ENCODE measurements at regions not wholly inside any gene's neighbourhood (a gene's known extent, or its start where the extent isn't known, plus 50 kb on each side); places are given as distances from the start of the nearest gene placed in this dataset.

DNA sequence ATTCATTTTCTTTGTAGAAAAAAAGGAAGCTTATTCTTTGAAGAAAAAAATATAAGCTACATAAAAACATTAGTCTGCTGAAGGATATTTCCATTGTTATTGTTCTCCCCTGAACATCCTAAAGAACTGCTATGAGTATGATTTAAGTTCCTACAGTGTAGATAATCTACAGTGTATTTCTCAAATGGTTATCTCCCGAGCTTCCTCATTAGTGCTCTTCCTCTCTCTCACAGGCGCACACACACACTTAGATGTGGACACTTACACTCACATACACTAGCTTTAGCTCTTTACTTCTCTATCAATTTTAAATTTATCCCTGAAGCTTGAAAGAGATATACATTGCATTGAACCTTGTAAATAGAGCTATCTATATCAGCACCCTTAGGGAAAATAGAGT is 681.0 kb downstream of the KCNJ3 start:
- H3K27me3 ChIP-seq (ENCODE audit: insufficient read depth, low read length, poor library complexity, severe bottlenecking) = no peaks in the 10 kb centered on the region
- H3K4me2 ChIP-seq (ENCODE audit: low read depth, low read length, poor library complexity, severe bottlenecking) = peak overlapping the region; percentile 13
- H3K4me1 ChIP-seq (ENCODE audit: insufficient read depth, low read length, poor library complexity, severe bottlenecking) = peaks cover 25% of the 10 kb centered on the region
- TF ChIP-seq EZH2phosphoT487 (IDR thresholded peaks at IDR 0.05; ENCODE audit: borderline replicate concordance) = no peak
- TF ChIP-seq CTCF (conservative IDR thresholded peaks at IDR 0.05; ENCODE audit: low read length) = no peak
- H3K36me3 ChIP-seq (ENCODE audit: insufficient read depth, low read length) = no peaks in the 10 kb centered on the region
- H3F3A ChIP-seq (ENCODE audit: low read depth) = no peaks in the 10 kb centered on the region
- H3K9me3 ChIP-seq (ENCODE audit: insufficient read depth, low read depth, low read length) = no peaks in the 10 kb centered on the region
- H3K9me2 ChIP-seq (replicated peaks; ENCODE audit: low read depth, low read length) = no peaks in the 10 kb centered on the region
- H3K79me2 ChIP-seq (ENCODE audit: insufficient read depth, low read length) = no peaks in the 10 kb centered on the region
- H4K20me1 ChIP-seq (ENCODE audit: insufficient read depth, low read length, poor library complexity, severe bottlenecking) = no peaks in the 10 kb centered on the region
- H2AFZ ChIP-seq (ENCODE audit: low read length) = peak overlapping the region; percentile 82
- H3K4me3 ChIP-seq (ENCODE audit: low read length, poor library complexity, severe bottlenecking) = no peak overlapping the region
- H3K9ac ChIP-seq (ENCODE audit: low read depth, low read length, poor library complexity, severe bottlenecking) = no peak overlapping the region

DNA sequence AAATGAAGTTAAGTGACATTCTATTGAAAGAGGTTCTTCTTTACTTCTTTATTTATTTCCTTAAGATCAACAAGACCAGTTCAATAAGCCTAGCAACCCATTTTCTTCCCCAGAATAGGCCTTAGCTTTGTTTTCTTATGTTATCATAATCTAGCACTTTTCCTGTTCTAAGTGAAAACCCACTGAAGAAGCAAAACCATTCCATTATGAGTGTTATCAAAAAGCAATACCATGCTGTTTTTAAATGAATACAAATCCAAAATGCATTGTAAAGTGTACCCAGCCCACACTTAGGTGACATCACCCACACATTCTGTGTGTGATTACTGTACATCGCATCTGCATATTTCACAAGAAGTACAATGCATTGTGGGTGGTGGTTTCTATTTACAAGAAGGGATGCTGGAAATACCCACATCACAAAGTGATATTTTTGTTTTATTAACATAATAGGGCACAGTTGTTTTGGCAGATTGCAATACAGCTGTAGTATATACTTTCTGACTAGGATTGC is 679.5 kb downstream of the KCNJ3 start:
- no peak overlapping the region for H3K9ac ChIP-seq (ENCODE audit: low read depth, low read length, poor library complexity, severe bottlenecking)
- TF ChIP-seq CTCF (conservative IDR thresholded peaks at IDR 0.05; ENCODE audit: low read length) (no peak), EZH2phosphoT487 (IDR thresholded peaks at IDR 0.05; ENCODE audit: borderline replicate concordance) (no peak)
- H3K4me1 ChIP-seq (ENCODE audit: insufficient read depth, low read length, poor library complexity, severe bottlenecking) = peaks cover 25% of the 10 kb centered on the region
- no peaks in the 10 kb centered on the region for H4K20me1 ChIP-seq (ENCODE audit: insufficient read depth, low read length, poor library complexity, severe bottlenecking)
- H3K27me3 ChIP-seq (ENCODE audit: insufficient read depth, low read length, poor library complexity, severe bottlenecking) = no peaks in the 10 kb centered on the region
- no peaks in the 10 kb centered on the region for H3K79me2 ChIP-seq (ENCODE audit: insufficient read depth, low read length)
- H2AFZ ChIP-seq (ENCODE audit: low read length) = peak overlapping the region; percentile 51; the same call in 1 of the 2 replicates
- no peaks in the 10 kb centered on the region for H3K36me3 ChIP-seq (ENCODE audit: insufficient read depth, low read length)
- H3K4me2 ChIP-seq (ENCODE audit: low read depth, low read length, poor library complexity, severe bottlenecking) = peak overlapping the region; percentile 13
- H3K9me2 ChIP-seq (replicated peaks; ENCODE audit: low read depth, low read length) = no peaks in the 10 kb centered on the region
- H3K9me3 ChIP-seq (ENCODE audit: insufficient read depth, low read depth, low read length) = no peaks in the 10 kb centered on the region
- no peak overlapping the region for H3K4me3 ChIP-seq (ENCODE audit: low read length, poor library complexity, severe bottlenecking)
- H3F3A ChIP-seq (ENCODE audit: low read depth) = no peaks in the 10 kb centered on the region

DNA sequence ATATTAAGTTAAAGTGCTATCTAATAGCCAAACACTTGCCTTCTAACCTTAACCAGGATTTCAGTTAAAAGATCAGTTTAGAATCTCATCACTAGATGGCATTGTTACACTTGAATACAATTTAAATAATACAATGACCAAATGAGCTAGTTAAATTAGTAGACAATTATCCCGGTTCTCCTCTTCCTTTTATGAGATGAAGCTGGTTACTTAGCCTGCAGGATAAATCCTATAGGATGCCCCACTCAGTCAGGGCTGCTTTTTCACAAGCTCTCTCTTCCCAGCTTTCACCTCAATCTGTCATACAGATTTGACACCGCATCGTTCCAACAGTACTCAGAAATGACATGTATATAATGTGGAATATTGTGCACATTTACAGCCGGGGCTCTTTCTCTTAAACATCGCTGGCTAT is 678.8 kb downstream of the KCNJ3 start:
- peaks cover 25% of the 10 kb centered on the region for H3K4me1 ChIP-seq (ENCODE audit: insufficient read depth, low read length, poor library complexity, severe bottlenecking)
- H3K27me3 ChIP-seq (ENCODE audit: insufficient read depth, low read length, poor library complexity, severe bottlenecking) = no peaks in the 10 kb centered on the region
- no peak overlapping the region for H3K4me2 ChIP-seq (ENCODE audit: low read depth, low read length, poor library complexity, severe bottlenecking)
- no peaks in the 10 kb centered on the region for H4K20me1 ChIP-seq (ENCODE audit: insufficient read depth, low read length, poor library complexity, severe bottlenecking)
- TF ChIP-seq CTCF (conservative IDR thresholded peaks at IDR 0.05; ENCODE audit: low read length) (peak; percentile 72), EZH2phosphoT487 (IDR thresholded peaks at IDR 0.05; ENCODE audit: borderline replicate concordance) (no peak)
- H3F3A ChIP-seq (ENCODE audit: low read depth) = no peaks in the 10 kb centered on the region
- H3K9me2 ChIP-seq (replicated peaks; ENCODE audit: low read depth, low read length) = no peaks in the 10 kb centered on the region
- no peaks in the 10 kb centered on the region for H3K36me3 ChIP-seq (ENCODE audit: insufficient read depth, low read length)
- H3K79me2 ChIP-seq (ENCODE audit: insufficient read depth, low read length) = no peaks in the 10 kb centered on the region
- H3K9me3 ChIP-seq (ENCODE audit: insufficient read depth, low read depth, low read length) = no peaks in the 10 kb centered on the region
- no peak overlapping the region for H3K9ac ChIP-seq (ENCODE audit: low read depth, low read length, poor library complexity, severe bottlenecking)
- no peak overlapping the region for H3K4me3 ChIP-seq (ENCODE audit: low read length, poor library complexity, severe bottlenecking)
- H2AFZ ChIP-seq (ENCODE audit: low read length) = peak overlapping the region; percentile 51; the same call in 1 of the 2 replicates
